OCI-LY1 (cell line): ENCODE measurements at regions not wholly inside any gene's neighbourhood (a gene's known extent, or its start where the extent isn't known, plus 50 kb on each side); places are given as distances from the start of the nearest gene placed in this dataset.

Source experiments
- CTCF ChIP-seq: fragments of 200-600 bp; sonication (generic), shearing (Covaris generic); IDR thresholded peaks from 2 replicates; pipeline ENCODE4 v1.5.1; 2017; ENCODE audit warnings: mild to moderate bottlenecking, antibody characterized with exemption, low read length, moderate library complexity, mixed read lengths
- EZH2 ChIP-seq: fragments of 200-600 bp; sonication (generic), shearing (Covaris generic); IDR thresholded peaks from 2 replicates; pipeline ENCODE4 v1.8.0; 2017; ENCODE audit warnings: borderline replicate concordance, mixed run types, mild to moderate bottlenecking, antibody characterized with exemption, low read length, moderate library complexity, mixed read lengths

- TF ChIP-seq CTCF (no peak), EZH2 (no peak)
Measured at GRCh38 chr6:86782328-86782727, 155.0 kb upstream of the HTR1E start.
